Activated T-cell treated with anti-CD3 and anti-CD28 coated beads, Interleukin-2, amount 50 U/mL, for 72 hours (primary cell): ENCODE measurements at regions not wholly inside any gene's neighbourhood (a gene's known extent, or its start where the extent isn't known, plus 50 kb on each side); places are given as distances from the start of the nearest gene placed in this dataset.

ENCODE experiments used
- ATAC-seq, 2 donors: fragments of 150-1000 bp; cut with Tn5 transposase; replicated peaks in 1 of 2; 2 replicates each; pipeline ENCODE4 v1.10.0; 2021; ENCODE audit warnings: moderate library complexity in 2 of 2, mild to moderate bottlenecking in 1 of 2
- DNase-seq, 2 donors: peaks; one replicate each; pipeline ENCODE4 v3.0.0; 2021 to 2022; ENCODE audit warnings: mixed read lengths in 1 of 2
- H3K27ac Mint-ChIP-seq: one replicate; pipeline ENCODE4 v1.8.0; 2022; ENCODE audit warnings: mild to moderate bottlenecking, moderate library complexity, mixed read lengths
- H3K27me3 Mint-ChIP-seq: one replicate; pipeline ENCODE4 v1.8.0; 2022; ENCODE audit warnings: low read depth, mixed read lengths
- H3K36me3 Mint-ChIP-seq, 2 donors: one replicate each; pipeline ENCODE4 v1.8.0; 2022; ENCODE audit warnings: mixed read lengths in 2 of 2, mild to moderate bottlenecking in 1 of 2; ENCODE audit not compliant: insufficient read depth in 2 of 2
- H3K4me1 Mint-ChIP-seq: one replicate; pipeline ENCODE4 v1.8.0; 2022; ENCODE audit warnings: low read depth, mixed read lengths
- H3K4me3 Mint-ChIP-seq, 2 donors: one replicate each; pipeline ENCODE4 v1.8.0; 2022; ENCODE audit warnings: mild to moderate bottlenecking in 2 of 2, mixed read lengths in 2 of 2, moderate library complexity in 2 of 2
- H3K9me3 Mint-ChIP-seq, 2 donors: one replicate each; pipeline ENCODE4 v1.8.0; 2022; ENCODE audit warnings: mixed read lengths in 2 of 2

GRCh38 chr16:50984688-50985087 is 166.4 kb downstream of the SALL1 start:
- ATAC-seq: no peak
- no peak overlapping the region for H3K27ac Mint-ChIP-seq
- peaks cover 0 to 1% of the 10 kb centered on the region in 2 donors for H3K36me3 Mint-ChIP-seq
- H3K27me3 Mint-ChIP-seq: peaks cover 5% of the 10 kb centered on the region
- DNase-seq: no peak
- H3K4me3 Mint-ChIP-seq: no peak overlapping the region
- H3K4me1 Mint-ChIP-seq: no peaks in the 10 kb centered on the region
- H3K9me3 Mint-ChIP-seq: peaks cover 0 to 6% of the 10 kb centered on the region in 2 donors

DNA sequence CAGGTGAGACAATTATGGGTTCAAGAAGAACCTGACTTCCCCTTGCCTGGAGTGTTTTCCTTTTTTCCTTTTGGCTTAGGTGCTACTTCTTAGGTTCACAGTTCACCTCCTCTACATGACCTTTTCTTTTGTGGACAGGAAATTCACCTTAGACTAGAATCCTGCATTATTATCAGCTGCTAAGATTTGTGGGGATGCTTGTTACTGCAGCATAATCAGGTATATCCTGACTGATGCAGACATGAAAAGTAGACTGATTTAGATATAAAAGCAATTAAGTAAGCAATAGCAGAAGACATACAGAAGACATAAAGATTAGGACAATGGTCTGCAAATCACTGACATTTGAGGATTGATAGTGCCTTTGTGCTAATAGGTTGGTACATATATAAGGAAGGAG is 168.3 kb downstream of the SALL1 start:
- H3K36me3 Mint-ChIP-seq: peaks cover 0 to 1% of the 10 kb centered on the region in 2 donors
- DNase-seq (no peak), ATAC-seq (no peak)
- H3K9me3 Mint-ChIP-seq: peaks cover 0 to 3% of the 10 kb centered on the region in 2 donors
- H3K27ac Mint-ChIP-seq: no peak overlapping the region
- no peaks in the 10 kb centered on the region for H3K4me1 Mint-ChIP-seq
- no peak overlapping the region for H3K4me3 Mint-ChIP-seq
- H3K27me3 Mint-ChIP-seq: peaks cover 5% of the 10 kb centered on the region

GRCh38 chr16:50981951-50982350 is 169.1 kb downstream of the SALL1 start:
- H3K27me3 Mint-ChIP-seq: peaks cover 5% of the 10 kb centered on the region
- H3K27ac Mint-ChIP-seq: no peak overlapping the region
- H3K4me1 Mint-ChIP-seq: no peaks in the 10 kb centered on the region
- no peak for DNase-seq
- H3K4me3 Mint-ChIP-seq: no peak overlapping the region
- peaks cover 0 to 3% of the 10 kb centered on the region in 2 donors for H3K9me3 Mint-ChIP-seq
- H3K36me3 Mint-ChIP-seq: peaks cover 0 to 1% of the 10 kb centered on the region in 2 donors
- no peak for ATAC-seq

- no peak overlapping the region for H3K4me3 Mint-ChIP-seq
- DNase-seq (no peak), ATAC-seq (no peak)
- no peak overlapping the region for H3K27ac Mint-ChIP-seq
- H3K36me3 Mint-ChIP-seq: peaks cover 0 to 1% of the 10 kb centered on the region in 2 donors
- no peaks in the 10 kb centered on the region for H3K4me1 Mint-ChIP-seq
- peaks cover 5% of the 10 kb centered on the region for H3K27me3 Mint-ChIP-seq
- H3K9me3 Mint-ChIP-seq: no peaks in the 10 kb centered on the region
Observed at GRCh38 chr16:50980666-50981065, 170.4 kb downstream of the SALL1 start.

DNA sequence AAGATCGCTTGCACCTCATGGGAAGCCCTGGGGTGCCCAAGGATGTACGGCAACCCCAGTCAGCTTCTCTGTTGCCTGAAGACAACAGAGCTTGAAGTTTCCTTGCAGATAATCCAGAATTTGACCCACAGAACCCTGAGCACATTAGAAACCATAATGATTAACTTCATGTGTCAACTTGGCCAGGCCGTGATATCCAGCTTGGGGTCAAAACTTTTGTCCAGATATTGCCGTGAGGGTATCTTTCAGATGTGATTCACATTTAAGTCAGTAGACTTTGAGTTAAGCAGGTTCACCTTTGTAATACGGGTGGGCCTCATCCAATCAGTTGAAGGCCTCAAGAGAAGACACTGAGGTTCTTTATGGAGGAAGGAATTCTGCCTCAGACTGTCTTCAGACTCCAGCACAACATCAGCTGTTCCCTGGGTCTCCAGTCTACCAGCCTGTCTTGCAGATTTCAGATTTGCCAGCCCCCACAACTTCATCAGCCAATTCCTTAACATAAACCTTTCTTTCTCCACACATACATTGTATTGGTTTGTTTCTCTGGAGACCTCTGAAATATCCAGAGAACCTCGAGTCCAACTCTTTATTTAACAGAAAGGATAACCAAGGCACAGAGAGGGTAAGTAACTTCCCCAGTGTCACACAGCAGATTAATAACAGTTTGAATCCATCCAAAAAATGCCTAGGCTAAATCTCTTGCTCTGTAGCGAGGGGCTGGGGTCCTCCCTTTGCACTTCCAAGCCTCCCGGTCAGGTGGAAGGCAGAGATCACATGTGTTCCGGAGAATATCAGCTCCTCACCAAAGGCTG is 171.1 kb downstream of the SALL1 start:
- DNase-seq (no peak), ATAC-seq (no peak)
- H3K27me3 Mint-ChIP-seq: peaks cover 5% of the 10 kb centered on the region
- no peak overlapping the region for H3K4me3 Mint-ChIP-seq
- no peaks in the 10 kb centered on the region for H3K4me1 Mint-ChIP-seq
- H3K9me3 Mint-ChIP-seq: no peaks in the 10 kb centered on the region
- H3K27ac Mint-ChIP-seq: no peak overlapping the region
- peaks cover 0 to 1% of the 10 kb centered on the region in 2 donors for H3K36me3 Mint-ChIP-seq

- no peaks in the 10 kb centered on the region for H3K4me1 Mint-ChIP-seq
- H3K27ac Mint-ChIP-seq: no peak overlapping the region
- H3K36me3 Mint-ChIP-seq: peaks cover 0 to 1% of the 10 kb centered on the region in 2 donors
- no peaks in the 10 kb centered on the region for H3K9me3 Mint-ChIP-seq
- ATAC-seq (no peak), DNase-seq (no peak)
- peaks cover 5% of the 10 kb centered on the region for H3K27me3 Mint-ChIP-seq
- H3K4me3 Mint-ChIP-seq: no peak overlapping the region
Observed at GRCh38 chr16:50977138-50977537, 173.9 kb downstream of the SALL1 start.

DNA sequence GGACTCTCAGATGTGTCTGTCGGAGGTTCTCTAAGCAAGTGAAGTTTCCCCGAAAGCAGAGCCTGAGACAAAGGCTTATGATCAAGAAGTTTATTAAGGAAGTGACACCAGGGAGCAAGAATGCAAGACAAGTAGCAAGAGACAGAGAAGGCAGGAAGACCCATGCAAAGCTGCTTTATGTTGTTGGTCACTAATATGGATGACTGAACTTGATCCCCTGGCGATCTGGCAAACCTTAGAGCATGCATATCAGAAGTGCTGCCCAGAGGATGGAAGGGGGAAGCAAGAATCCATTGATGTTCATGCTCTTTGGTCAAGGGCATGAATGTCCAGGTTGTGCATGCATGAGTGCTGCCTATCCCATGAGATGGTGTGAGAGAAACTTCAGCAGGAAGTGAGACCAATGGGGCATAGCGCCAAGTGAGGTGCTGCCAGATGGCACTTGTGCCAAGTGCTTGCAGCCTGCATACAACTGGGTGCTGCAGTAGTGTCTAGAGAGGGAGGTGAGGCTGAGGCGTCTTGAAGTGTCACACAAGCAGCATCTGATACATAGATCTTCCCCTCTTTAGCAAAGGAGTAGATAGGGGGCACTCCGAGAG is 176.5 kb downstream of the SALL1 start:
- Mint-ChIP-seq H3K4me3 (no peak overlapping the region), H3K4me1 (no peaks in the 10 kb centered on the region), H3K27me3 (no peaks in the 10 kb centered on the region), H3K9me3 (peaks cover 0 to 2% of the 10 kb centered on the region in 2 donors), H3K27ac (no peak overlapping the region), H3K36me3 (no peaks in the 10 kb centered on the region)
- DNase-seq (no peak), ATAC-seq (no peak)

- Mint-ChIP-seq H3K36me3 (no peaks in the 10 kb centered on the region), H3K9me3 (peaks cover 0 to 2% of the 10 kb centered on the region in 2 donors), H3K4me1 (no peaks in the 10 kb centered on the region), H3K27ac (no peak overlapping the region), H3K4me3 (no peak overlapping the region), H3K27me3 (no peaks in the 10 kb centered on the region)
- no peak for DNase-seq
- no peak for ATAC-seq
Observed at GRCh38 chr16:50972876-50973275, 178.2 kb downstream of the SALL1 start.

GRCh38 chr16:50970281-50970680 is 180.8 kb downstream of the SALL1 start:
- no peak for ATAC-seq
- Mint-ChIP-seq H3K9me3 (peaks cover 0 to 2% of the 10 kb centered on the region in 2 donors), H3K4me1 (no peaks in the 10 kb centered on the region), H3K4me3 (no peak overlapping the region), H3K27me3 (no peaks in the 10 kb centered on the region), H3K27ac (no peak overlapping the region), H3K36me3 (no peaks in the 10 kb centered on the region)
- no peak for DNase-seq

- H3K9me3 Mint-ChIP-seq: peaks cover 0 to 2% of the 10 kb centered on the region in 2 donors
- no peak overlapping the region for H3K27ac Mint-ChIP-seq
- H3K4me1 Mint-ChIP-seq: no peaks in the 10 kb centered on the region
- no peak for DNase-seq
- no peak overlapping the region for H3K4me3 Mint-ChIP-seq
- H3K27me3 Mint-ChIP-seq: peaks cover 7% of the 10 kb centered on the region
- ATAC-seq: no peak
- no peaks in the 10 kb centered on the region for H3K36me3 Mint-ChIP-seq
Observed at GRCh38 chr16:50967827-50968612, 183.1 kb downstream of the SALL1 start.

DNA sequence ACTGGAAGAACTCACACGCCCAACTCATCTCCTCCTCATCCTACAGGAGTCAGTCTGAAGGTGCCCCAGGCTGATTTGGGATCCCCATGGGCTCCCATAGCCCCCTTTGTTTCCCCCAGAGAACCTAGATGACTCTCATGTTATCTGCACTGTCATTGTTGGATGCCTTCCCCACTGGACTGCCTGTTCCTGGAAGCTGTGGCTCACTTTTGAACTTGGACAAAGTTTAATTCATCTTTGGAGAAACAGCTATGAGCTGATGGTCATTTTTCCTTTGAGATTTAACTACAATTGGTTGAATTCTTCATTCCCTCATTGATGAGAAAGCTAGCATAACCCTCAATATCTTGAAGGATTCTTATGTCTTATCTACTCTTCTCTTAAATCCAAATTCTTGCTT is 186.6 kb downstream of the SALL1 start:
- ATAC-seq (no peak), DNase-seq (no peak)
- H3K4me1 Mint-ChIP-seq: no peaks in the 10 kb centered on the region
- no peak overlapping the region for H3K27ac Mint-ChIP-seq
- H3K36me3 Mint-ChIP-seq: no peaks in the 10 kb centered on the region
- no peaks in the 10 kb centered on the region for H3K9me3 Mint-ChIP-seq
- no peak overlapping the region for H3K4me3 Mint-ChIP-seq
- peaks cover 7% of the 10 kb centered on the region for H3K27me3 Mint-ChIP-seq

DNA sequence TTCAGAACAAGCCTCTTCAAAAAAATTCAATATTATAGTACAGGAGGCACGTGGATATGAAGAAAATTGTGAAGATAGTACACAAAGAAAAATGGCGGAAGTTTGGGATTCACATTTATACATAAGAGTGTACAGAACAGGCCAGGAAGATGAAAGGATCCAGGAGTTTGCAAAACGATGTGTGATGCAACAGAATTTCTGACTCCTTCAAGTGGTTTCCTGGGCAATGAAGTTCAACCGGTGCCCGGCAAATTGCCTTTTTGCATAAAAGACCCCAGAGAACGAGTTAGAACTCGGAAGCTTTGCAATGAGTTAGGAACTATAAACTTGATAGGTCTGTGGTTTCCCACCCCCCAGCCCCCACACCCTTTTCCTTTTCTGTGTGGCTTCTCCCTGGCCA is 189.1 kb downstream of the SALL1 start:
- Mint-ChIP-seq H3K27ac (no peak overlapping the region), H3K27me3 (peaks cover 7% of the 10 kb centered on the region), H3K9me3 (no peaks in the 10 kb centered on the region)

GRCh38 chr16:50960517-50961202 is 190.4 kb downstream of the SALL1 start:
- peaks cover 7% of the 10 kb centered on the region for H3K27me3 Mint-ChIP-seq
- no peaks in the 10 kb centered on the region for H3K36me3 Mint-ChIP-seq
- H3K27ac Mint-ChIP-seq: no peak overlapping the region
- no peaks in the 10 kb centered on the region for H3K4me1 Mint-ChIP-seq
- no peaks in the 10 kb centered on the region for H3K9me3 Mint-ChIP-seq
- ATAC-seq (no peak), DNase-seq (no peak)
- no peak overlapping the region for H3K4me3 Mint-ChIP-seq

More for the DNA sequence above, 189.1 kb downstream of the SALL1 start:
- H3K4me3 Mint-ChIP-seq: no peak overlapping the region
- no peaks in the 10 kb centered on the region for H3K36me3 Mint-ChIP-seq
- H3K4me1 Mint-ChIP-seq: no peaks in the 10 kb centered on the region
- no peak for ATAC-seq
- no peak for DNase-seq
